ENCODE measurements at regions not wholly inside any gene's neighbourhood (a gene's known extent, or its start where the extent isn't known, plus 50 kb on each side); places are given as distances from the start of the nearest gene placed in this dataset.

- DNase-seq (ENCODE audit: low read depth, low spot score): no peak
- no peak overlapping the region for H3K4me3 ChIP-seq (ENCODE audit: low read length)
These were observed 164.1 kb upstream of the SLCO3A1 start for GRCh38 chr15:91689377-91689776.

GRCh38 chr15:91692596-91692995 is 160.9 kb upstream of the SLCO3A1 start:
- no peak overlapping the region for H3K4me3 ChIP-seq (ENCODE audit: low read length)
- DNase-seq (ENCODE audit: low read depth, low spot score): no peak

- no peak for DNase-seq (ENCODE audit: low read depth, low spot score)
These were observed 159.2 kb upstream of the SLCO3A1 start for GRCh38 chr15:91694131-91694830.

DNA sequence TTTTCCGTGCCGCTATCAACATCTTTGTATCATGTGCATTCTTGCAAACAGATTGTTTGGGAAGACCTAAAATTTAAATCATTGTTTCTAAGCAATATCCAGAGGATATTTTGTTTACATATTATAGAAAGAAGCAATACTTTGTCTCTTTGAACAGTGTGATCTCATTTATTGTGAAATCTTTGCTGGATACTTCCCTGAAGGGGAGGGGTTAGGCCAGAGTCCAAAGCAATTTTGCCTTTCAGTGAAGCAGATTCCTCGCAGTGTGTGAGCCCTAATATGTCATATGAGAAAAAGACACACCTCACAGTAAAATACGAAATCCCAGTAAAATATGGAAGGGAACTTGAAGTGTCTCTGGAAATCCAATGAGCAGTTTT is 158.7 kb upstream of the SLCO3A1 start:
- no peak for DNase-seq (ENCODE audit: low read depth, low spot score)

More at GRCh38 chr15:91694131-91694830, 159.2 kb upstream of the SLCO3A1 start:
- H3K4me3 ChIP-seq (ENCODE audit: low read length): no peak overlapping the region

DNA sequence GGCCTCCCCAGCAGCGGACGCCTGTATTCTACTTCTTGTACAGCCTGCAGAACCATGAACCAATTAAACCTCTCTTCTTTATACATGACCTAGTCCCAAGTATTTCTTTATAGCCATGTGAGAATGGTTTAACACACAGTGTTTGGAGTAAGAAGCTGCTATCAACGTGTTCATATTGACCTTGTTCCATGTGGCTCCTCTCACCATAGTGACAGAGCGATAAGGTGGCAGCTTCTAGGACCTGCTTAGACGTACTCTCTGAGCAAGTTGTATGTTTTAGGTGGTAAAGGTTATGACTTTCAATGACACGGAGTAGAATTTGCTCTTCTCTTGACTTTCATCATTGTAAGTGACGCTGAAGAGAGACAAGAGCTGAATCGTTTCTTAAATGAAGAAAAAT is 157.7 kb upstream of the SLCO3A1 start:
- no peak overlapping the region for H3K4me3 ChIP-seq (ENCODE audit: low read length)
- DNase-seq (ENCODE audit: low read depth, low spot score): no peak

More for the DNA sequence above, 158.7 kb upstream of the SLCO3A1 start:
- no peak overlapping the region for H3K4me3 ChIP-seq (ENCODE audit: low read length)

DNA sequence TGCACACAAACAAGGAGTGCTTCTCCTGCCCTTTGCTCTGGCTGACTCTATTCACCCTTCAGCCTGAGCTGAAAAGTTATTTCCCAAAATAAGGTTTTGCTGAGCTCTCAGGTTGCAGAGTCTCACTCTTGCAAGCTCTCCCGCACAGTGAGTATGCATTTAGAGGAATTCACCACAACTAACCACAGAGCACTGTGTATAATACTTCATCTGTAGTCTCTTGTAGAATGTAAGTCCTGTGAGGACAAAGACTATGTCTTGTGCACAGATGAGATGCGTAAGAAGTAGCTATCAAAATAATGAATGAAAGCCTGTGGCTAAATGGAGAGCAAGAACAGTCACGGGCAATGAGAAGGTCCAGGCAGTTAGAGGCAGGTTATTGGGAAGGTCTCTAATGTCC is 156.5 kb upstream of the SLCO3A1 start:
- no peak for DNase-seq (ENCODE audit: low read depth, low spot score)

DNA sequence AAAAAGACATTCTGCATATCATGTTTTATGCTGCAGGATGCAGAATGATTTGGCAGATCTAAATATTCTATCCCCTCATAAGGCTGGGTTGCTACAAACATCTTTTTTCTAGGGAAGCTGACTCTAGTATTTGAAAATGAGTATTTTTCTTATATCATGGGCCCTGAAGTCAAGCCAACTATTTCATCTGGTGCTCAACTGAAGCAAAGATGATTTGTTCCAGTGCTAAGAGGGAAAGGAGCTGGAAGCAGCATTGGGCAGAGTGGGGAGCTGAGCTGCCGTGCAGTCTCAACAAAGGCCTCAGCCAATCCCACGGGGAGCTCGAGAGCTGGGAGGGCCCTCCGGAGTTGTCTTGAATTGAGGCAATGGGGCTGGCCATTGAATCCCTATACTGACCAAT is 155.3 kb upstream of the SLCO3A1 start:
- no peak for DNase-seq (ENCODE audit: low read depth, low spot score)
- H3K4me3 ChIP-seq (ENCODE audit: low read length): no peak overlapping the region

More for the DNA sequence above, 156.5 kb upstream of the SLCO3A1 start:
- H3K4me3 ChIP-seq (ENCODE audit: low read length): no peak overlapping the region

GRCh38 chr15:91699741-91700140 is 153.8 kb upstream of the SLCO3A1 start:
- H3K4me3 ChIP-seq (ENCODE audit: low read length): no peak overlapping the region

DNA sequence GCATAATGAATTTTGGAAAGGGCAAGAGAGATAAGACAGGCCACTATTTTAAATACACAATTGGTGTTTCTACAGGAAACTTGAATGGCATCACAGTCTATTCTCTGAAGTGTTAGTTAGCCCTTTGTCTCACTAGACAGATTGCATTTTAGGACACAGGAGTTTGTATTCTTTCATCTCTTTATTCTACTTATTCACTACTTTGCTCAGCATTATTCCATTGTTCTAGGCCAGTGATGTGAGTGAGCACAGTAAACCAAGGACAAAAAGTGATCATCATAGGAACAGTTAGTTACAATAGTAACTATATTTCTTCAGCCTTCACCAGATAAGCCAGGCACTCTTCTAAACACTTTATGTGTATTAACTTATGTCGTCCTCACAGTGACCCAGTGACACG is 150.2 kb upstream of the SLCO3A1 start:
- no peak for DNase-seq (ENCODE audit: low read depth, low spot score)
- no peak overlapping the region for H3K4me3 ChIP-seq (ENCODE audit: low read length)

More at GRCh38 chr15:91699741-91700140, 153.8 kb upstream of the SLCO3A1 start:
- DNase-seq (ENCODE audit: low read depth, low spot score): no peak

- no peak for DNase-seq (ENCODE audit: low read depth, low spot score)
- no peak overlapping the region for H3K4me3 ChIP-seq (ENCODE audit: low read length)
These were observed 149.2 kb upstream of the SLCO3A1 start for GRCh38 chr15:91704343-91704742.

DNA sequence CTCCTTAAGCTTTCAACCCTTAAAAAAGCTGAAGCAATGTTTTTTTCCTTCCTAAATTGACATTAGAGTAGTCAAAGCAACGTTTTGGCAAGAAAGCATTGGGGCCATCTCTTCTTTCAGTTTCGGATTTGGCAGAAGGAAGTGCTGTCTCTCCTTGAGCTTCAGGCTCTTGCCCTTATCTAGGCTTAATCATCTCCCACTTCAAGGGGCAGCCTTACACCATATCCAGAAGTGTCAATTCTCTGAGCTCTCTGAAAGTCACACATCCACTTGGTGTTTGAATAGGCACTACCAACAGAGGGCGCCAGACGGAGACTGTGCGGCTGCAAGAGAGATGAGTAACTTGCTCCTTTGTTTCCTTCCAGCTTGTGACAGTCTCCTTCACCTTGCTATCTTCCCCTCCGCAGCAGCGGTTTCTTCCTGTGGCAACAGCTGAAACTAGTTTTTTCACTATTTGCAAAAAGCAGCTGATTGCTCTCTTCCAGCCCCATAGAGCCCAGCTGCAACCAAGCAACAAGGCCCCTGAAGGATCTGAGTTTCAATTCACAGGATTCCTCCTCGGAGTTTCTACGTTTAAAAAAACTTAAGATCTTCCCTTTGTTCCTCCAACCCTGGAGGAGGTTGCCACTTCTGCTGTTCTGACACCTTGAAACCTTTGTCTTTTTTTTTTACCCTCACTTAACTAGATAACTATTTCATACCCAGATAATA is 147.0 kb upstream of the SLCO3A1 start:
- DNase-seq (ENCODE audit: low read depth, low spot score): peak; percentile 96
- H3K4me3 ChIP-seq (ENCODE audit: low read length): no peak overlapping the region; the same call in 1 of the 2 replicates

GRCh38 chr15:91710080-91710698 is 143.3 kb upstream of the SLCO3A1 start:
- H3K4me3 ChIP-seq (ENCODE audit: low read length): no peak overlapping the region
- DNase-seq (ENCODE audit: low read depth, low spot score): no peak

- DNase-seq (ENCODE audit: low read depth, low spot score): no peak
- no peak overlapping the region for H3K4me3 ChIP-seq (ENCODE audit: low read length)
These were observed 142.0 kb upstream of the SLCO3A1 start for GRCh38 chr15:91711384-91712033.

GRCh38 chr15:91712286-91712685 is 141.2 kb upstream of the SLCO3A1 start:
- DNase-seq (ENCODE audit: low read depth, low spot score): no peak
- H3K4me3 ChIP-seq (ENCODE audit: low read length): no peak overlapping the region

- no peak overlapping the region for H3K4me3 ChIP-seq (ENCODE audit: low read length)
- DNase-seq (ENCODE audit: low read depth, low spot score): no peak
These were observed 137.0 kb upstream of the SLCO3A1 start for GRCh38 chr15:91716536-91716935.

DNA sequence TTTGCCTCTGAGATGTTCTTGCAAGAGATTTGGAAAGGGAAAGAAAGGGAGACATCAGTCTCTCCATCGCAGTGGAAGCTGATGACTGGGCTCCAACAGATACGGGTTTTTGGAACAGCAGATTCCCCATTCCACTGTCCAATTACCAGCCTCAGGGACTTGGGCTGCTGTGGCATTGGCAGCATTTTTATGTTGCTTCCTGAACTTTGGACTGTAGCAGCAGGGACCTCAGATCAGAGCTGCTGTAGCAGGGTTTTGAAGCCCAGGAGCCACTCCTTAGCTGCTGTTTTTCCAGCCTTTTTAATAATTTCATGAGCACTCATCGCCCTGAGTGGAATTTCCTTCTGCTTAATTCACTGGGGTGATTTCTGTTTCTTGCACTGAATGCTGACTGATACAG is 135.7 kb upstream of the SLCO3A1 start:
- DNase-seq (ENCODE audit: low read depth, low spot score): no peak
- no peak overlapping the region for H3K4me3 ChIP-seq (ENCODE audit: low read length)

- H3K4me3 ChIP-seq (ENCODE audit: low read length): no peak overlapping the region
- DNase-seq (ENCODE audit: low read depth, low spot score): no peak
These were observed 129.5 kb upstream of the SLCO3A1 start for GRCh38 chr15:91723959-91724358.

GRCh38 chr15:91733661-91734060 is 119.8 kb upstream of the SLCO3A1 start:
- H3K4me3 ChIP-seq (ENCODE audit: low read length): no peak overlapping the region
- no peak for DNase-seq (ENCODE audit: low read depth, low spot score)

GRCh38 chr15:91737151-91737818 is 116.2 kb upstream of the SLCO3A1 start:
- no peak overlapping the region for H3K4me3 ChIP-seq (ENCODE audit: low read length)
- no peak for DNase-seq (ENCODE audit: low read depth, low spot score)
